GM10248 (cell line): ENCODE measurements at regions not wholly inside any gene's neighbourhood (a gene's known extent, or its start where the extent isn't known, plus 50 kb on each side); places are given as distances from the start of the nearest gene placed in this dataset.

ENCODE experiments used
- CTCF ChIA-PET: fragments of 300-600 bp; sonication (Branson Sonifier 250); formaldehyde crosslinking; extraction: SDS; loops from one replicate; lab custom pipeline; 2021; ENCODE audit warnings: antibody characterized with exemption; lab: Yijun Ruan, JAX
- POLR2A ChIA-PET: fragments of 350-650 bp; sonication (Branson Sonifier 250); formaldehyde crosslinking; extraction: SDS; loops from one replicate; lab custom pipeline; 2020; ENCODE audit warnings: antibody characterized with exemption; lab: Yijun Ruan, JAX
- DNase-seq: peaks from one replicate; pipeline ENCODE4 v3.0.0; 2012; ENCODE audit errors: extremely low spot score
- TF ChIP-seq, protein P1 (sequence below): IDR thresholded peaks from 2 replicates; pipeline ENCODE4 v1.5.1; 2012; ENCODE audit warnings: mild to moderate bottlenecking, low read depth; ENCODE audit errors: extremely low read depth, missing control alignments, control extremely low read depth

DNA sequence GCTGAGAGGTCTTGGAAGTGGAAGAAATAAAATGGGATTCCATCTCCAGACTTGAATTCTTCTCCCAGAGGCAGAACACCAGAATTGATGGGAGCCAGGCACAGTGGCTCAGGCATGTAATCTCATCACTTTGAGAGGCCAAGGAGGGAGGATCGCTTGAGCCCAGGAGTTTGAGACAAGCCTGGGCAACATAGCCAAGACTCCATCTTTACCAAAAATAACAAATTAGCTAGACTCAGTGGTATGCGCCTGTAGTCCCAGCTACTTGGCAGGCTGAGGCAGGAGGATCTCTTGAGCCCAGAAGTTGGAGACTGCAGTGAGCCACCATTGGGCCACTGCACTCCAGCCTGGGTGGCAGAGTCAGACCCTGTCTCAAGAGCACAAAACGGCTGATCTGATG is 144.3 kb downstream of the C1D start:
- no peak for DNase-seq
- ChIA-PET POLR2A (no interaction called here), CTCF (interaction anchor here (1.4 kb wide), 1 partner anchor 9 kb away, joined by 3 read pairs; no protein-coding TSS in a partner anchor)
- TF ChIP-seq, protein P1, sequence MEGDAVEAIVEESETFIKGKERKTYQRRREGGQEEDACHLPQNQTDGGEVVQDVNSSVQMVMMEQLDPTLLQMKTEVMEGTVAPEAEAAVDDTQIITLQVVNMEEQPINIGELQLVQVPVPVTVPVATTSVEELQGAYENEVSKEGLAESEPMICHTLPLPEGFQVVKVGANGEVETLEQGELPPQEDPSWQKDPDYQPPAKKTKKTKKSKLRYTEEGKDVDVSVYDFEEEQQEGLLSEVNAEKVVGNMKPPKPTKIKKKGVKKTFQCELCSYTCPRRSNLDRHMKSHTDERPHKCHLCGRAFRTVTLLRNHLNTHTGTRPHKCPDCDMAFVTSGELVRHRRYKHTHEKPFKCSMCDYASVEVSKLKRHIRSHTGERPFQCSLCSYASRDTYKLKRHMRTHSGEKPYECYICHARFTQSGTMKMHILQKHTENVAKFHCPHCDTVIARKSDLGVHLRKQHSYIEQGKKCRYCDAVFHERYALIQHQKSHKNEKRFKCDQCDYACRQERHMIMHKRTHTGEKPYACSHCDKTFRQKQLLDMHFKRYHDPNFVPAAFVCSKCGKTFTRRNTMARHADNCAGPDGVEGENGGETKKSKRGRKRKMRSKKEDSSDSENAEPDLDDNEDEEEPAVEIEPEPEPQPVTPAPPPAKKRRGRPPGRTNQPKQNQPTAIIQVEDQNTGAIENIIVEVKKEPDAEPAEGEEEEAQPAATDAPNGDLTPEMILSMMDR: no peak

DNA sequence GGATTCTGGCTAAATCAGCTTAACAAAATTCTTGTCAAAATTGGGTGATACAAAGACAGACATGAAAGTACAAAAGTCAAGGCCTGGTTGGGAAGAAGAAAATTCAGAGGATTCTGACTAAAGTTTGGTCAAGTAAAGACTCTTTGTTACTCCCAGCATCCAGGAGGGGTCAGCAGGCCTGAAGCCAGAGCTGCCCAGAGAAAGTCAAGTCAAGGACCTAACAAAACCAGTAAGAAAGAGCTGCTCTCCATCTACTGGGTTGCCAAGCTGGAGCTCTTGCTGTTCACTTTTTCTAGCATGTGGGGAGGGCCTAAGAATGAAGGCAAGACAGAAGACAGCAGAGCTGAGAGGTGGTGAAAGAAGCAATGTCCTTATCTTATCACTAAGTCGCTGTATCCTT is 143.3 kb downstream of the C1D start:
- POLR2A ChIA-PET: no interaction called here
- TF ChIP-seq, protein P1: no peak
- CTCF ChIA-PET: interaction anchor here (0.9 to 1.4 kb wide), 2 partner anchors 8 to 41 kb away, joined by 3 read pairs; no protein-coding TSS in a partner anchor
- no peak for DNase-seq

DNA sequence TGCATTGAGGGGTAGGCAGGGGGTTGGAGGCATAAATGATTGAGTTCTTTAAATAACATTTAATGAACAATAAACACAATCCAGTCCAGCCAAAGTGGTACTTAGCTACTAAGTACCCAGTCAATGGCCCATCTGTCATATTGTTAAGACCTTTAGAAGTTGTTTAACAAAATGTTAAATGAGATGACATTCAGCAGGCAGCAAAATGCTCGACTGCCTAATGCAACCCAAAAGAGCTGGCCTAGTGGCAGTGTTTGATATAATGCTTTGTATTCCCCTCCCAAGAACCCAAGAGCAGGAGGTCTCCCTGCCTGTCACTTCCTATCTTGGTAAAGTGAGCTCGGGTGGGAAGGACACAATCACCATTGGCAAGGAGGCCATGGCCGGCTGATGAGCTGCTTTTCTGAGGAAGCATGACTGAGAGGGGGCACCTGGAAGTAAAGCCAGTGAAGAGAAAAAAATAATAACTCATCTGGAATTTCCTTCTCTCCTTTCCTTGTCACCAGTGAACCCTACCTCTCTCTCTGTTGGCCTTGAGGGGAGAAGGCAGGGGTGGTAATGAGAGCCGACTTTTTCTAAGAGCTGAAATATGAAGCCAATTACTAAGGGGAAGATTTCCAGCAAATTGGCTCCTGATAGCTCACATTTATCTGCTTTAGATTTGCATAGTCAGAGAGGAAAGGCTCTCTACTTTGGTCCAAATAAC is 140.6 kb downstream of the C1D start:
- TF ChIP-seq, protein P1: no peak
- CTCF ChIA-PET: interaction anchor here (1.1 kb wide), 1 partner anchor 76 kb away, joined by 4 read pairs; no protein-coding TSS in a partner anchor
- POLR2A ChIA-PET: no interaction called here
- no peak for DNase-seq

DNA sequence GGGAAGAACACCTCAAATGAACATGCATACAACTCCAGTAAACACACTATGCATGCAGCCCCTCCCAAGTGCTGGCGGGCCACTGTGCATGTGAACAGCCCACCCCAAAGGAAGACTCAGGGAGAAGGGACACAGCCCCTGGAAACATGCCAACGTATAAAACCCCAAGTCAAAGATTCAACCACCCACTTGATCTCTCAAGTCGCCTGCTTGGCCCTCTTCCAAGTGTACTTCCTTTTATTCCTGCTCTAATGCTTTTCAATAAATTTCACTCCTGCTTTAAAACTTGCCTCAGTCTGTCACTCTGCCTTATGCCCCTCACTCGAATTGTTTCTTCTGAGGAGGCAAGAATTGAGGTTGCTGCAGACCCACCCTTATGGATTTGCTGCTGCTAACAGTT is 139.1 kb downstream of the C1D start:
- TF ChIP-seq, protein P1: no peak
- no peak for DNase-seq
- CTCF ChIA-PET: no interaction called here
- POLR2A ChIA-PET: no interaction called here

DNA sequence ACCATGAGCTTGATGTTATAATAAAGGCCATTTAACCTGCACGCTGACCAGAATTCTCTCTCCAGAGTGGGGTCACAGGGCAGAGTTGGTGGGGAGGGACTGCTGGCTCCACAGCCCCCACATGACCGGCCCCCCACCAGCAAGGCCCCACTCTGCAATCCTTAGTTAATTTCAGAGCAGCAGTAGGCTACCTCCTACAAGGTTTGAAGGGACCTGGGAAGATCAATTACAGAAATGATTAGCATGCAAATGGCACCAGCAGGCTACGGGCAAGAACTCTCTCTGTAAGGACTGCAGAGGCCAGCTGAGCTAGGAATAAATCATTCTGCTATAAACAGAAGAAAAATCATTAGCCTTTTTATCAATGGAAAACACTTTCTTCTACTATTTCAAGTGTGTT is 135.3 kb downstream of the C1D start:
- POLR2A ChIA-PET: no interaction called here
- CTCF ChIA-PET: interaction anchor here (0.7 kb wide), 1 partner anchor 8 kb away, joined by 3 read pairs; no protein-coding TSS in a partner anchor
- DNase-seq: no peak
- TF ChIP-seq, protein P1: no peak

DNA sequence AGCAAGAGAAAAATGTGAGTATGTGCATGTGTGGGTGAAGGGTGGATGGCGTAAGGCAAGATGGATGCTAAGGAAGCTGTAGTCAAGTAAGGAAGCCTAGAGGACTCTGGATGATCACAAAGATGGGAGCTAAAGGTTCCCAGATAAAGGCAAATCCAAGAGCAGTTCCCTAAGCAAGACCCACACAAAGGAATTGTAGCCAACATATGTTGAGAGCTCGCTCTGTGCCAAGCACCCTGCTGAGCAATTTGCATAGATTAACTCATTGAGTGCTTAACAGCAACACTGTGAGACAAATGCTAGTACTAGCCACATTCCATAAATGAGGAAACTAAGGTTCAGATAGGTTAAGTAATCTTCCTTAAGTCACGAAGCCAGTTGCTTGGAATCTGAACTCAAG is 132.6 kb downstream of the C1D start:
- POLR2A ChIA-PET: no interaction called here
- CTCF ChIA-PET: interaction anchor here (1.4 to 1.5 kb wide), 2 partner anchors 14 to 20 kb away, joined by 3 read pairs; no protein-coding TSS in a partner anchor
- no peak for DNase-seq

More for the DNA sequence above, 132.6 kb downstream of the C1D start:
- TF ChIP-seq, protein P1: no peak
